ENCODE measurements at regions not wholly inside any gene's neighbourhood (a gene's known extent, or its start where the extent isn't known, plus 50 kb on each side); places are given as distances from the start of the nearest gene placed in this dataset. TPM values are rescaled to one million over a fixed set of nuclear protein-coding genes. Genes with fewer than 3 reads are reported as not detected.
"Not testable (repeated sequence)": the region's sequence is repeated elsewhere in the genome, so short reads cannot be mapped to it uniquely, and the experiment has no call there.

GRCh38 chr4:170167678-170168077 is 77.9 kb upstream of the AADAT start:
- Mint-ChIP-seq H3K27me3 (ENCODE audit: insufficient read depth) (peaks cover 1% of the 10 kb centered on the region; the same call in 1 of the 2 replicates), H3K4me3 (no peak overlapping the region; the same call in 1 of the 2 replicates)

GRCh38 chr4:170166193-170166592 is 76.4 kb upstream of the AADAT start:
- not testable (repeated sequence) for H3K4me1 Mint-ChIP-seq (ENCODE audit: low read depth); H3K4me3 Mint-ChIP-seq; DNase-seq; H3K27me3 Mint-ChIP-seq (ENCODE audit: insufficient read depth); H3K27ac Mint-ChIP-seq; H3K9me3 Mint-ChIP-seq; H3K36me3 Mint-ChIP-seq (ENCODE audit: low read depth)

More at GRCh38 chr4:170167678-170168077, 77.9 kb upstream of the AADAT start:
- no peak for TF ChIP-seq CTCF (IDR thresholded peaks at IDR 0.05)
- Mint-ChIP-seq H3K36me3 (ENCODE audit: low read depth) (no peaks in the 10 kb centered on the region), H3K9me3 (peaks cover 3% of the 10 kb centered on the region; the same call in 1 of the 2 replicates), H3K27ac (no peak overlapping the region), H3K4me1 (ENCODE audit: low read depth) (no peaks in the 10 kb centered on the region)
- DNase-seq, result no peak

- no peak overlapping the region for H3K27ac Mint-ChIP-seq
- H3K36me3 Mint-ChIP-seq (ENCODE audit: low read depth), result no peaks in the 10 kb centered on the region
- H3K9me3 Mint-ChIP-seq, result peaks cover 7% of the 10 kb centered on the region; the same call in 1 of the 2 replicates
- DNase-seq, result no peak
- no peak overlapping the region for H3K4me3 Mint-ChIP-seq
- no peak for TF ChIP-seq CTCF (IDR thresholded peaks at IDR 0.05)
- H3K4me1 Mint-ChIP-seq (ENCODE audit: low read depth), result no peaks in the 10 kb centered on the region
- no peaks in the 10 kb centered on the region; the same call in 1 of the 2 replicates for H3K27me3 Mint-ChIP-seq (ENCODE audit: insufficient read depth)
Measured at GRCh38 chr4:170162416-170162815, 72.7 kb upstream of the AADAT start.

- H3K4me1 Mint-ChIP-seq (ENCODE audit: low read depth), result no peaks in the 10 kb centered on the region
- no peaks in the 10 kb centered on the region for H3K36me3 Mint-ChIP-seq (ENCODE audit: low read depth)
- no peak overlapping the region for H3K4me3 Mint-ChIP-seq
- DNase-seq, result no peak
- H3K9me3 Mint-ChIP-seq, result peaks cover 8% of the 10 kb centered on the region; the same call in 1 of the 2 replicates
- no peaks in the 10 kb centered on the region for H3K27me3 Mint-ChIP-seq (ENCODE audit: insufficient read depth)
- no peak overlapping the region for H3K27ac Mint-ChIP-seq
- TF ChIP-seq CTCF (IDR thresholded peaks at IDR 0.05), result no peak
Measured at GRCh38 chr4:170157670-170158069, 67.9 kb upstream of the AADAT start.

GRCh38 chr4:170145120-170145519 is 55.4 kb upstream of the AADAT start:
- H3K9me3 Mint-ChIP-seq, result no peaks in the 10 kb centered on the region
- no peak for TF ChIP-seq CTCF (IDR thresholded peaks at IDR 0.05)
- H3K4me1 Mint-ChIP-seq (ENCODE audit: low read depth), result peaks cover 1% of the 10 kb centered on the region
- no peaks in the 10 kb centered on the region for H3K36me3 Mint-ChIP-seq (ENCODE audit: low read depth)
- no peak overlapping the region for H3K4me3 Mint-ChIP-seq
- no peaks in the 10 kb centered on the region for H3K27me3 Mint-ChIP-seq (ENCODE audit: insufficient read depth)
- DNase-seq, result no peak
- H3K27ac Mint-ChIP-seq, result no peak overlapping the region

- Mint-ChIP-seq H3K4me1 (ENCODE audit: low read depth) (peaks cover 22% of the 10 kb centered on the region), H3K9me3 (no peaks in the 10 kb centered on the region), H3K27ac (no peak overlapping the region), H3K4me3 (no peak overlapping the region), H3K27me3 (ENCODE audit: insufficient read depth) (peaks cover 3% of the 10 kb centered on the region; the same call in 1 of the 2 replicates), H3K36me3 (ENCODE audit: low read depth) (no peaks in the 10 kb centered on the region)
- DNase-seq, result peak; percentile 53
- TF ChIP-seq CTCF (IDR thresholded peaks at IDR 0.05), result no peak
Measured at GRCh38 chr4:170139764-170140163, 50.0 kb upstream of the AADAT start.

Small RNA genes in the stretch of these regions (microRNA-seq; reads per million reads assigned to microRNA genes)
- not detected for gene MIR6082

Measured in HFFc6 (cell line).